ENCODE measurements at regions not wholly inside any gene's neighbourhood (a gene's known extent, or its start where the extent isn't known, plus 50 kb on each side); places are given as distances from the start of the nearest gene placed in this dataset.

DNA sequence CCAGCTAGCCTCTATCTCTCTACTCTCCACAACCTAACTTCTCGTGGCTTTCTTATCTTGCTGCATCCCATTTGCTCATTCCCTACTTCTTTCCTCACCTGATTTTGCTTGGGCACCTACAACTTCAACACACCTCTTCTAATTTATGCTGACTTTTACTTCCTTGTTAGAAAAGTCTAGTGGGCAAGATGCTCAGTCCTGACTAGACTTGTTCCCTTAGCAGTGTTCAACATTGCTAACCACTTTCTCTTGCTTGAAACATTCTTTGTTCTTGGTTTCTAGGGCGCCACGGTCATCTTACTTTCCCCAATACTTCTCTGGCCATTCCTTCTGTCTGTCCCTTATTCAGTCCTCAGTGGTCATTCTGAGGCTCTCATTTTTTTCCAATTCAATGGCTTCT lies 454.7 kb upstream of the CWC22 start:
- TF ChIP-seq, protein P1, sequence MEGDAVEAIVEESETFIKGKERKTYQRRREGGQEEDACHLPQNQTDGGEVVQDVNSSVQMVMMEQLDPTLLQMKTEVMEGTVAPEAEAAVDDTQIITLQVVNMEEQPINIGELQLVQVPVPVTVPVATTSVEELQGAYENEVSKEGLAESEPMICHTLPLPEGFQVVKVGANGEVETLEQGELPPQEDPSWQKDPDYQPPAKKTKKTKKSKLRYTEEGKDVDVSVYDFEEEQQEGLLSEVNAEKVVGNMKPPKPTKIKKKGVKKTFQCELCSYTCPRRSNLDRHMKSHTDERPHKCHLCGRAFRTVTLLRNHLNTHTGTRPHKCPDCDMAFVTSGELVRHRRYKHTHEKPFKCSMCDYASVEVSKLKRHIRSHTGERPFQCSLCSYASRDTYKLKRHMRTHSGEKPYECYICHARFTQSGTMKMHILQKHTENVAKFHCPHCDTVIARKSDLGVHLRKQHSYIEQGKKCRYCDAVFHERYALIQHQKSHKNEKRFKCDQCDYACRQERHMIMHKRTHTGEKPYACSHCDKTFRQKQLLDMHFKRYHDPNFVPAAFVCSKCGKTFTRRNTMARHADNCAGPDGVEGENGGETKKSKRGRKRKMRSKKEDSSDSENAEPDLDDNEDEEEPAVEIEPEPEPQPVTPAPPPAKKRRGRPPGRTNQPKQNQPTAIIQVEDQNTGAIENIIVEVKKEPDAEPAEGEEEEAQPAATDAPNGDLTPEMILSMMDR (IDR thresholded peaks at IDR 0.05): no peak
- TF ChIP-seq POLR2A (IDR thresholded peaks at IDR 0.05): no peak
